Naive thymus-derived CD8-positive, alpha-beta T cell (primary cell): ENCODE measurements at regions not wholly inside any gene's neighbourhood (a gene's known extent, or its start where the extent isn't known, plus 50 kb on each side); places are given as distances from the start of the nearest gene placed in this dataset.

Experiments
- ATAC-seq, 2 donors: fragments of 150-1000 bp; cut with Tn5 transposase in 1 of 2; sonication (Bioruptor Pico), chemical (Tn5 transposase) in 1 of 2; 1 replicate in 1 of 2; 2 replicates in 1 of 2; pipeline ENCODE4 v1.10.0; 2021; ENCODE audit warnings: mild to moderate bottlenecking in 2 of 2, moderate library complexity in 2 of 2
- POLR2A ChIA-PET: fragments of 350-600 bp; sonication (Branson Sonifier 250); formaldehyde crosslinking; loops from one replicate; lab custom pipeline; 2021; ENCODE audit warnings: antibody characterized with exemption; lab: Charles Lee
- DNase-seq, 10 donors: peaks; one replicate each; pipeline versions ENCODE4 v3.0.0 to v3.0.0-alpha.2; 2020 to 2022
- H3K27ac Mint-ChIP-seq, 10 donors: one replicate each; pipeline ENCODE4 v1.8.0; 2020 to 2022; ENCODE audit warnings: mild to moderate bottlenecking in 10 of 10, mixed read lengths in 10 of 10, moderate library complexity in 4 of 10, inconsistent platforms in 1 of 10
- H3K27me3 Mint-ChIP-seq, 5 donors: one replicate each; pipeline ENCODE4 v1.8.0; 2021 to 2022; ENCODE audit warnings: mixed read lengths in 5 of 5
- H3K36me3 Mint-ChIP-seq, 3 donors: one replicate each; pipeline ENCODE4 v1.8.0; 2020 to 2022; ENCODE audit warnings: mixed read lengths in 3 of 3, mild to moderate bottlenecking in 2 of 3, inconsistent platforms in 1 of 3
- H3K4me1 Mint-ChIP-seq, 4 donors: one replicate each; pipeline ENCODE4 v1.8.0; 2021 to 2022; ENCODE audit warnings: mixed read lengths in 4 of 4
- H3K4me3 Mint-ChIP-seq, 10 donors: one replicate each; pipeline ENCODE4 v1.8.0; 2020 to 2022; ENCODE audit warnings: mild to moderate bottlenecking in 10 of 10, mixed read lengths in 10 of 10, moderate library complexity in 6 of 10, inconsistent platforms in 1 of 10
- H3K9me3 Mint-ChIP-seq, 9 donors: one replicate each; pipeline ENCODE4 v1.8.0; 2020 to 2022; ENCODE audit warnings: mixed read lengths in 9 of 9, mild to moderate bottlenecking in 3 of 9, inconsistent platforms in 1 of 9, moderate library complexity in 1 of 9

DNA sequence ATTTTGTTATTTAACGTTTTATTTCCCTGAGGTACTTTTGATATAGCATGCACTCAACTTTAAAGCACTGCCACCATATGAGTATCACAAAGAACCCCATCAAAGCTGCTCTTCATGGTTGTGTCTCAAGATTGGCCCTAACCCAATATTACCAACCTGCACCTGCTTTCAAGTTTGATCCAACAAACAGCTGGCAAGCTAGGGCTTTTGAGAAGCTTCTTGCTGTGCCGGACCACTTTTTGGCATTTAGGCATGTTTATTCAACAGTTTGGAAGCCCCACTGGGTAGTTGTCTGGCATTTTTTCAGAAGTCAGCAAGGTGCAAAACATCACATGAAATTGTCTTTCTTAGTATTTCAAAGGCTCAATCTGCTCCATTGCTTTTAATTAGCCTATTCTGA lies 137.2 kb upstream of the PLEKHA5 start:
- Mint-ChIP-seq H3K27ac (no peak overlapping the region), H3K9me3 (peaks cover 0 to 20% (median 1%) of the 10 kb centered on the region in 9 donors), H3K36me3 (no peaks in the 10 kb centered on the region), H3K4me3 (no peak overlapping the region), H3K4me1 (no peaks in the 10 kb centered on the region), H3K27me3 (peaks cover 0 to 9% (median 0%) of the 10 kb centered on the region in 5 donors)
- no peak for DNase-seq
- ATAC-seq, result no peak
- POLR2A ChIA-PET, result no interaction called here

DNA sequence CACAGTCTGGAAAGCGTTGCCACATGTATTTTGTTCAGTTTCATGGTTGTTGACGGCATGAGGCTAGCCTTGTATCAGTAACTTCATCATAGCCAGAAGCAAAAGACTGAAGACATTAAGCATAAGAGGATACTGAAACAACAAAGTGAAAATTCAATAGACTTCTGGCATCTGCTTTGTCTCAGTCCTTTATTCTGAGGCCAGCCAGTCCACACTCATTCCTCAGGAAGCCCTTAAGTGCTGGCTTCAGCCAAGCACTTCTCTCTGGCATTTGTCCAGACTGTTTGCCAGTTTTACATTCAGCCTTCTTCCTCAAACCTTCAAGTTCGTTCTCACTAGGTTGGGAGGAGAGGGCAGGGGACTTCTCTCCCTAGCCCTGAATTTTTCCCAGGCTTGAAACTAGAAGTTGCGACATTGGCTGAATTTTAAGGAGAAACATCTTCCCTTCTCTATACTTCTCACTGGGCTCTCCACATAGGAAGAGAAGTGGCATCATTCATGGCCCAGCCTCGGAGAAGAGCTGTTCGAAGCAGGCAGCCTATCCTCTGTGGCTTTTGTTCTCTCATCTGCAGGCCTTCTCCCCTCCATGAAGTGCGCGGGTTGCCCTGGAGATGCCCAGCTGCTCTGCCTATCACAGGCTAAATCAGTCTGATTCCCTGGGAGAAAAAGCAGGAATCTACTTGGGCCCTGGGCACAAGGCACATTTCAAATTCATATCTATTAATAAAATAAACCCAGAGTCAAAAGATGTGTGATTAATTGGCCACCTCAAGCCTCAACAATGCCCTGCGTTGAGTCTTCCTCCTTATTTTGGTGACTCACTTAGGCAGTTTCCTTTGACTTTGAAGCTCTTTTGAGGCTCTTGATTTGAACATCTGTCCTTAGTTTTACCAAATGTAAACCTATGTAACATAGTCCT lies 130.9 kb upstream of the PLEKHA5 start:
- DNase-seq (no peak), ATAC-seq (no peak)
- H3K9me3 Mint-ChIP-seq, result peaks cover 0 to 20% (median 3%) of the 10 kb centered on the region in 9 donors
- POLR2A ChIA-PET, result no interaction called here
- H3K27ac Mint-ChIP-seq, result no peak overlapping the region
- no peaks in the 10 kb centered on the region for H3K4me1 Mint-ChIP-seq
- H3K27me3 Mint-ChIP-seq, result peaks cover 0 to 9% (median 1%) of the 10 kb centered on the region in 5 donors
- H3K4me3 Mint-ChIP-seq, result no peak overlapping the region
- peaks cover 0 to 5% (median 0%) of the 10 kb centered on the region in 3 donors for H3K36me3 Mint-ChIP-seq

DNA sequence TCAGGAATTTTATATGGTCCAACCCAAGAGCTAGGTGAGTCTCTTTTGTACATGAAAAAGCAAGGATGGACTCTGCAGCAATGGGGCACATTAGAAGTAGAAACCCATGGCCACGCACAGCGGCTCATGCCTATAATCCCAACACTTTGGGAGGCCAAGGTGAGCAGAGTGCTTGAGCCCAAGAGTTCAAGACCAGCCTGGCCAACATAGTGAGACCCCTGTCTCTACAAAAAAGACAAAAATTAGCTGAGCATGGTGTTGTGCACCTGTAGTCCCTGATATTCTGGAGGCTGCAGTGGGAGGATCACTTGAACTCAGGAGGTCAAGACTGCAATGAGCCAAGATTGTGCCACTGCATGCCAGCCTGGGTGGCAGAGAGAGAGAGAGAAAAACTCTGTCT lies 128.7 kb upstream of the PLEKHA5 start:
- no peak overlapping the region for H3K27ac Mint-ChIP-seq
- no peak overlapping the region for H3K4me3 Mint-ChIP-seq
- POLR2A ChIA-PET, result no interaction called here
- H3K4me1 Mint-ChIP-seq, result no peaks in the 10 kb centered on the region
- peaks cover 0 to 20% (median 3%) of the 10 kb centered on the region in 9 donors for H3K9me3 Mint-ChIP-seq
- peaks cover 0 to 5% (median 0%) of the 10 kb centered on the region in 3 donors for H3K36me3 Mint-ChIP-seq
- peaks cover 0 to 3% (median 0%) of the 10 kb centered on the region in 5 donors for H3K27me3 Mint-ChIP-seq
- DNase-seq (no peak), ATAC-seq (no peak)

DNA sequence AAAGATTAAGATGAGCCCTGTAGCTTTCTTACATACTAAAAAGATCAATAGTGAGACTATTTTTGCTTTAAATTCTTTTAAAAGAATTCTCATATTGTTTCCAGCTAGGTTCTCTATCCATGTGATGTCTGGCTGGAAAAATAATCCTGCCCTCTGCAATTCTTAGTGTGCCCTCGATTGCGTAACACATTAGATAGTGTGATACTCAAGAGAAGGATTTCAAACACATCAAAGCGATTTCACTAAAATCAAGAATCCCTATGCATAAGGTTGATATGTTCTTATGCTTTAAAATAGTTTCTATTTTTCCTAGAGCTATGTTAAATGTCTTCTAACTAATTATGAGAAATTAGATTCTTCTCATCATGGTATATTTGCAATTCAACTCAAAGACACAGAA lies 127.3 kb upstream of the PLEKHA5 start:
- peaks cover 0 to 8% (median 0%) of the 10 kb centered on the region in 9 donors for H3K9me3 Mint-ChIP-seq
- POLR2A ChIA-PET, result no interaction called here
- ATAC-seq, result no peak
- H3K27ac Mint-ChIP-seq, result no peak overlapping the region
- H3K4me3 Mint-ChIP-seq, result no peak overlapping the region
- H3K36me3 Mint-ChIP-seq, result peaks cover 0 to 5% (median 0%) of the 10 kb centered on the region in 3 donors
- no peak for DNase-seq
- peaks cover 0 to 3% (median 0%) of the 10 kb centered on the region in 5 donors for H3K27me3 Mint-ChIP-seq
- H3K4me1 Mint-ChIP-seq, result no peaks in the 10 kb centered on the region

DNA sequence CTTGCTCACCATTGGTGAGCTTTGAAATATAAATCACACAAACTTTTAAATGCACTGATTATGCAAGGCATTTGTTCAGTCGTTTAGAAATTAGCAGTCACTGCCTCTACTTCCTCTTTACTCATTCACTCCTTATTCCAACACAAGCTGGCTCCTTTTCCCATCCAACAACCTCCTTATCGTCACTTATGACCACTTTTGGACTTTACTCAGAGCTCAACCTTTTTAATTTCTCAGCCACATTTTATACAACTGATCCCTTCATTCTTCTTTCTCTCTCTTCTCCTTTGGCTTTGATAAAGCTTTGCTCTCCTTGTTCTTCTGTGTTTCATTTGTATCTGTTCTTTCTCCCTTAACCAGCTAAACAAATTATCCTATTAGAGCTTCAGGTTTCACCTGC lies 126.4 kb upstream of the PLEKHA5 start:
- Mint-ChIP-seq H3K27ac (no peak overlapping the region), H3K27me3 (peaks cover 0 to 3% (median 0%) of the 10 kb centered on the region in 5 donors), H3K9me3 (peaks cover 0 to 5% (median 0%) of the 10 kb centered on the region in 9 donors), H3K4me3 (no peak overlapping the region), H3K36me3 (peaks cover 0 to 5% (median 0%) of the 10 kb centered on the region in 3 donors), H3K4me1 (no peaks in the 10 kb centered on the region)
- POLR2A ChIA-PET, result no interaction called here
- DNase-seq (no peak), ATAC-seq (no peak)

DNA sequence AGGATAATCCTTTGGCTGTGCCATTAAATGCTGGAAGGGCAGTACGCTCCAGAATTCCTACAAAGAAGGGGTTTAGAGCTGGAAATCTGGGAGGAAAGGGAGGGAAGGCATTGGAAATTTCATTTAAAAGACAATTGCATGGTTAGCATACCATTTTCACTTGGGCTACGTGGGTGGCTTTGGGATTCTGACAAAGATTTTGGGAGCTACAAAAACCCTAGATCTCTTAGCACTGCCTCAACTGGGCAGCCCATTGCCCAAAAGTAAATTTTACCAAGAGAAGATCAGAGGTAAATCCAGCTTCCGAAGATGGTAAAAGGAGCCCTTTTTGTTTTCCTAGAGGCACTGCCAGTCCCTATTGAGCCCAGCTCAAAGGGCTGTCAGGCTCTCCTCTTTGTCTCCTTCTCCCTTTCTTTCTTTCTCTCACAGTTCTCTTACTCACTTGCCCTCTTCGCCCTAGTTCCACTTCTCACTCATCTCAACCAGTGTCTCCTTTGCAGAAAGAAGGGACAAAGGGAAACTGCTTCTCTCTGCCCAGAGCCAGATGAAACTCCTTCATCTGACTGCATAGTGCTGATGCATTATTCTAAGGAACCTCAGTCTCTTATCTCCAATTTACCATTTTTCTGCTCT lies 125.4 kb upstream of the PLEKHA5 start:
- Mint-ChIP-seq H3K4me1 (no peaks in the 10 kb centered on the region), H3K9me3 (peaks cover 0 to 4% (median 0%) of the 10 kb centered on the region in 9 donors)
- DNase-seq, result no peak

DNA sequence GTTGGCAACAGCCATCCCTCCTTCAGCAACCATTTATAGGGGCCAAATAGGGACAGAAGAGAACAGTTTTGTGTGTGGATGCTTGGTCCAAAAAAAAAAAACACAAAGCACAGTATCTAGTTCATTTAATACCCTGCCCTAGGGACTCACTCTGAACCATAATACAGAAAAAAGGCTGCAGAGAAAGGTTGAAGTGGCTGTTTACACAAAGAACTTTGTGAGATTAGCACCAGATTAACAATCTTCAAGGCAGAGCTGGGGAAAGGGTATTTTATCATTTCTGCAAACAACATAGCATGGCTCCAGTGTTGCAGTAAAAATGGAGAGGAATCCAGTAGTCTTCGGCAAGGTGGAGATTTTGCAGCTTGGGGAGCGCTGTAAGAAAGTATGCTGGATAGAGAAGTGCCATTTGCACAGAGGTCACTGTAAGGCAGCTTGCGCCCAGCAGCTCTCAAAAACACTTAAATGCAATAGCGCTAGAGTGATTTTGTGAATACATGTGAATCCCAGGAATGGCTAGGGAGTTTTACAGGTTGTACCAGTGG lies 124.2 kb upstream of the PLEKHA5 start:
- no peaks in the 10 kb centered on the region for H3K4me1 Mint-ChIP-seq
- H3K27me3 Mint-ChIP-seq, result peaks cover 0 to 5% (median 0%) of the 10 kb centered on the region in 5 donors
- H3K27ac Mint-ChIP-seq, result no peak overlapping the region
- H3K4me3 Mint-ChIP-seq, result no peak overlapping the region
- POLR2A ChIA-PET, result no interaction called here
- H3K36me3 Mint-ChIP-seq, result no peaks in the 10 kb centered on the region
- DNase-seq (no peak), ATAC-seq (no peak)
- H3K9me3 Mint-ChIP-seq, result peaks cover 0 to 3% (median 0%) of the 10 kb centered on the region in 9 donors

More for the DNA sequence above, 125.4 kb upstream of the PLEKHA5 start:
- POLR2A ChIA-PET, result no interaction called here
- no peak overlapping the region for H3K27ac Mint-ChIP-seq
- peaks cover 0 to 2% (median 0%) of the 10 kb centered on the region in 5 donors for H3K27me3 Mint-ChIP-seq
- H3K36me3 Mint-ChIP-seq, result peaks cover 0 to 5% (median 0%) of the 10 kb centered on the region in 3 donors
- H3K4me3 Mint-ChIP-seq, result no peak overlapping the region
- ATAC-seq, result no peak

DNA sequence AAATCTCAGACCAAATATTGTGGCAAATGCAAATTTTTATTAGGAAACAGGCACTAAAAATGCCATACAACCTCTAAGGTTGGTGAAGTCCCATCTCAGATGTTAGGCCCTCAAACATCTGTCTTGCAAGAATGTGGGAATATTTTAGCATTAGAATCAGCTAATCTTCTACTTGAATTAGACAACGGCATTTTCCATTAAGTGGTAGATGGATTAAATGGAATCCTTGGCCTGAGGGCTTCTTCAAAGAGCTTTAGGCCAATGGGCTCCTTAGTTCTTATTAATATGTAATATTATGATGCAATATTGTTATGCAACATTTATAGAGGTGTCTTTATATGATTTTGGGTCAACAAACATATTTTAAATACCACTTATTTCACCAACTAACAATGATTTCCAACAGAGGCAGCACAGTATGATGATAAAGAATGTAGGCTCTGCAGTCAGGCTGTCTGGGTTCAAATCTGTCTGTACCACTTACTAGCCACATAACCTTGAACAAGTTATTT lies 122.9 kb upstream of the PLEKHA5 start:
- Mint-ChIP-seq H3K27ac (no peak overlapping the region), H3K4me3 (no peak overlapping the region)
- no peak for ATAC-seq

DNA sequence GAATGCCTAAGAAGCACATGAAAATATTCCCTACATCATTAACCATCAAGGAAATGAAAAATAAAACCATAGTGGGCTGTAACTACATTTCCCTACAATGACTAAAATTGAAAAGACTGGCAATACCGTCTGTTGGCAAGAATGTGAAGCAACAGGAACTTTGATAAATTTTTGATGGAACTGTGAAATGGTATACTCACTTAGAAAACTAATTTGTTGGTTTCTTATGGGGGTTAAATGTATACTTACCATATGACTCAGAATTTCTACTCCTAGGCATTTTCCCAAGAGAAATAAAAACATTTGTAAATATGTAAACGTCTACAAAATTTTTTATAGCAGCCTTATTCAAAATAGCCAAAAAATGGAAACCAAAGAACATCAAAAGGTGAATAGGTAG lies 121.4 kb upstream of the PLEKHA5 start:
- H3K4me1 Mint-ChIP-seq, result no peaks in the 10 kb centered on the region
- ATAC-seq (no peak), DNase-seq (no peak)
- POLR2A ChIA-PET, result no interaction called here
- H3K27ac Mint-ChIP-seq, result no peak overlapping the region
- peaks cover 0 to 5% (median 0%) of the 10 kb centered on the region in 5 donors for H3K27me3 Mint-ChIP-seq
- H3K9me3 Mint-ChIP-seq, result peaks cover 0 to 4% (median 0%) of the 10 kb centered on the region in 9 donors
- H3K36me3 Mint-ChIP-seq, result no peaks in the 10 kb centered on the region
- H3K4me3 Mint-ChIP-seq, result no peak overlapping the region

More for the DNA sequence above, 122.9 kb upstream of the PLEKHA5 start:
- peaks cover 0 to 4% (median 0%) of the 10 kb centered on the region in 9 donors for H3K9me3 Mint-ChIP-seq
- DNase-seq, result no peak
- H3K36me3 Mint-ChIP-seq, result no peaks in the 10 kb centered on the region
- no peaks in the 10 kb centered on the region for H3K4me1 Mint-ChIP-seq
- peaks cover 0 to 5% (median 0%) of the 10 kb centered on the region in 5 donors for H3K27me3 Mint-ChIP-seq
- POLR2A ChIA-PET, result no interaction called here

DNA sequence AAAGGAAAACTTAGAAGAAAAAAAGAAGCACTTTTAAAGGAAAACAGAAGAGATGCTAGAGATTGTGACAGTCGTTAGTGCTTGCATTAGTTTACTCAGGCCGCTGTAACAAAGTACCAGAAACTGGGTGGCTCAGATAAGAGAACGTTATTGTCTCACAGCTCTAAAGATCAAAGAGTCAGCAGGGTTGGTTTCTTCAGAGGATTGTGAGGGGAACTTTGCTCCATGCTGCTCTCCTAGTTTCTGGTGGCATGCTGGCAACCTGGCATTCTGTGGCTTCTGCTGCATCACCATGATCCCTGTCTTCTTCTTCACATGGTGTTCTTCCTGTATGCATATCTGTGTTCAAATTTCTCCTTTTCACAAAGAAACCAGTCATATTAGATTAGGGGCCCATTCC lies 119.4 kb upstream of the PLEKHA5 start:
- H3K4me3 Mint-ChIP-seq, result no peak overlapping the region

DNA sequence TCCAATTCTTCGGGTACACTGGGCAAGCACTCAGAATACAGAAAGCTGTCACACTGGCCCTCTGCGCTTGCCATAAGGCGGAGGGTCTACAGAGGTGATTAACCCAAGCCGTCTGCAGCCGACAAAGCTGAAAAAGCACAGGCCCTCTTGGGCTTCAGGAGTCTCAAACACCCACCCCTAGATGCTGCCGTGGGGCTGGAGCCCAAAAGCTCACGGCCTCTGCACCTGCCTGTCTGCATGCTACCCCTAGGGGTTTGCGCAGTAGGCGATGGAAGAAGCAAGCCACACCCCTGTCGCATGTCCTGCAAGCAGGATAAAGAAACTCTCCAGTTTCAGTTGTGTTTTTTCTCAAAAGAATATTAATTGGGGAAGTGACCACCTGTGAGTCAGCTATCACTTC lies 118.8 kb upstream of the PLEKHA5 start:
- POLR2A ChIA-PET, result no interaction called here
- Mint-ChIP-seq H3K36me3 (no peaks in the 10 kb centered on the region), H3K4me3 (no peak overlapping the region), H3K4me1 (no peaks in the 10 kb centered on the region), H3K27me3 (peaks cover 0 to 5% (median 0%) of the 10 kb centered on the region in 5 donors), H3K9me3 (peaks cover 0 to 4% (median 0%) of the 10 kb centered on the region in 9 donors), H3K27ac (no peak overlapping the region)
- ATAC-seq (no peak), DNase-seq (no peak)

More for the DNA sequence above, 119.4 kb upstream of the PLEKHA5 start:
- POLR2A ChIA-PET, result no interaction called here
- no peak for ATAC-seq
- DNase-seq, result no peak
- no peak overlapping the region for H3K27ac Mint-ChIP-seq
- peaks cover 0 to 4% (median 0%) of the 10 kb centered on the region in 9 donors for H3K9me3 Mint-ChIP-seq
- H3K27me3 Mint-ChIP-seq, result peaks cover 0 to 5% (median 0%) of the 10 kb centered on the region in 5 donors
- H3K36me3 Mint-ChIP-seq, result no peaks in the 10 kb centered on the region
- no peaks in the 10 kb centered on the region for H3K4me1 Mint-ChIP-seq

DNA sequence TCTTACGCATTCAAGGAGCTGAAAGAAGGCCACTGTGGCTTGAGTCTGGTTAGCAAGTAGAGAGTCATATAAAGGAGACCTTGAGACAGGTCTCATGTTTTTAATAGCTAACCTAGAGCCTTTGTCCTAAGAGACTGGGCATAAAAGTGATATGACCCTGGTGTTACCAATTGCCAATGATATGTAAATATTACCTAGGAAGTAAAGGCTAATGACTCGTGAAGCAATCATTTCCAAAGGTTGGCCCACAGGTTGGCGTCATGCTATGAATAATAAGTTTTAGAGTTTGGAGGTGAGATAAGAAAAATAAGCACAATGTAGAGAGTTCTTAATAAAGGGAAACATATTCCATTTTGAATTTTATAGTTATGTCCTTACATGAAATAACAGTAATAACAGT lies 116.6 kb upstream of the PLEKHA5 start:
- POLR2A ChIA-PET, result no interaction called here
- Mint-ChIP-seq H3K36me3 (no peaks in the 10 kb centered on the region), H3K4me3 (no peak overlapping the region), H3K27ac (no peak overlapping the region), H3K4me1 (no peaks in the 10 kb centered on the region), H3K9me3 (peaks cover 0 to 4% (median 0%) of the 10 kb centered on the region in 9 donors), H3K27me3 (peaks cover 0 to 5% (median 0%) of the 10 kb centered on the region in 5 donors)
- ATAC-seq, result no peak
- no peak for DNase-seq
